ENCODE measurements at regions not wholly inside any gene's neighbourhood (a gene's known extent, or its start where the extent isn't known, plus 50 kb on each side); places are given as distances from the start of the nearest gene placed in this dataset.

- Mint-ChIP-seq H3K9me3 (no peaks in the 10 kb centered on the region; the same call in 2 of the 3 replicates), H3K27ac (no peak overlapping the region), H3K36me3 (ENCODE audit: low read depth) (no peaks in the 10 kb centered on the region), H3K4me3 (no peak overlapping the region), H3K27me3 (ENCODE audit: insufficient read depth, low read depth, poor library complexity) (peaks cover 14% of the 10 kb centered on the region), H3K4me1 (peaks cover 11% of the 10 kb centered on the region)
- H3K27ac ChIP-seq (ENCODE audit: low read depth): no peak overlapping the region
- ATAC-seq (no peak), DNase-seq (ENCODE audit: low spot score) (no peak)
- H3F3A ChIP-seq (replicated peaks; ENCODE audit: low read depth): no peaks in the 10 kb centered on the region
- H2AFZ ChIP-seq: no peak overlapping the region
- H4K20me1 ChIP-seq (replicated peaks; ENCODE audit: insufficient read depth): no peaks in the 10 kb centered on the region
- H3K36me3 ChIP-seq (ENCODE audit: insufficient read depth): no peaks in the 10 kb centered on the region
- no peak overlapping the region for H3K4me3 ChIP-seq
- no peaks in the 10 kb centered on the region for H3K79me2 ChIP-seq (replicated peaks; ENCODE audit: insufficient read depth)
- H3K27me3 ChIP-seq (ENCODE audit: insufficient read depth): no peaks in the 10 kb centered on the region
- TF ChIP-seq ZNF114 (CRISPR knock-in tag; IDR thresholded peaks at IDR 0.05) (no peak), EZH2phosphoT487 (IDR thresholded peaks at IDR 0.05; ENCODE audit: unreplicated experiment) (no peak), EZH2 (IDR thresholded peaks at IDR 0.05; ENCODE audit: low read depth, unreplicated experiment) (no peak)
- no peaks in the 10 kb centered on the region for H3K4me1 ChIP-seq (ENCODE audit: insufficient read depth)
- H3K9me2 ChIP-seq (ENCODE audit: insufficient read depth): no peaks in the 10 kb centered on the region
- no peak overlapping the region for H3K4me2 ChIP-seq
Measured at GRCh38 chr10:124244256-124244877, 151.0 kb upstream of the CHST15 start.

DNA sequence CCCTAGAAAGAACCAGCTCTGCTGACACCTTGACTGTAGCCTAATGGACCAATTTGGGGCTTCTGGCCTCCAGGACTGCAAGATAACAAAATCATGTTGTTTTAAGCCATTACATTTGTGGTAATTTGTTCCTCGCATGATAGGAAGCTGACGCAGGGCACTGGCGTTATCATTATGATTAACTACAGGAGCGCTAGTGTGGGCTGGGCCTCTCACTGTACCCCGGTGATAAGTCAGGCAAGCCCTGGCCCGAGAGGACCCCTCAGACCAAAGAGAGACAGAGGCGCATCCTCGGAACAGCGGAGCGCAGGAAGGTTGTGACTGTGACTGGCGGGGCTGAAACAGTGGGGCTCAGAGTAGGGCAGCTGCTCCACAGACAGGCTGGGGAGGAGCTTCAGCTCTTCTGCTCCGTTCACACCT is 150.3 kb upstream of the CHST15 start:
- H3K36me3 ChIP-seq (ENCODE audit: insufficient read depth): no peaks in the 10 kb centered on the region
- no peaks in the 10 kb centered on the region for H3F3A ChIP-seq (replicated peaks; ENCODE audit: low read depth)
- no peaks in the 10 kb centered on the region for H3K9me2 ChIP-seq (ENCODE audit: insufficient read depth)
- TF ChIP-seq CREB1 (CRISPR knock-in tag; IDR thresholded peaks at IDR 0.05; ENCODE audit: low read depth) (no peak), ZNF462 (CRISPR knock-in tag; IDR thresholded peaks at IDR 0.05) (no peak), JUNB (IDR thresholded peaks at IDR 0.05; ENCODE audit: unreplicated experiment) (no peak), ZNF114 (CRISPR knock-in tag; IDR thresholded peaks at IDR 0.05) (no peak), STAT1 (IDR thresholded peaks at IDR 0.05; ENCODE audit: unreplicated experiment) (no peak)
- no peaks in the 10 kb centered on the region; the same call in 2 of the 3 replicates for H3K9me3 Mint-ChIP-seq
- no peak for DNase-seq (ENCODE audit: low spot score)
- H3K27ac Mint-ChIP-seq: no peak overlapping the region
- no peaks in the 10 kb centered on the region for H3K79me2 ChIP-seq (replicated peaks; ENCODE audit: insufficient read depth)
- peaks cover 14% of the 10 kb centered on the region for H3K4me1 Mint-ChIP-seq
- H3K4me2 ChIP-seq: no peak overlapping the region
- peaks cover 12% of the 10 kb centered on the region for H3K27me3 Mint-ChIP-seq (ENCODE audit: insufficient read depth, low read depth, poor library complexity)
- no peaks in the 10 kb centered on the region for H3K36me3 Mint-ChIP-seq (ENCODE audit: low read depth)
- no peak overlapping the region for H2AFZ ChIP-seq
- no peak overlapping the region for H3K4me3 Mint-ChIP-seq
- no peak overlapping the region for H3K27ac ChIP-seq (ENCODE audit: low read depth)
- H3K4me1 ChIP-seq (ENCODE audit: insufficient read depth): no peaks in the 10 kb centered on the region
- no peak for ATAC-seq
- H3K27me3 ChIP-seq (ENCODE audit: insufficient read depth): no peaks in the 10 kb centered on the region
- no peaks in the 10 kb centered on the region for H4K20me1 ChIP-seq (replicated peaks; ENCODE audit: insufficient read depth)
- no peak overlapping the region for H3K4me3 ChIP-seq
